ENCODE measurements at regions not wholly inside any gene's neighbourhood (a gene's known extent, or its start where the extent isn't known, plus 50 kb on each side); places are given as distances from the start of the nearest gene placed in this dataset.
A peak's percentile ranks its signal among the peaks of the same experiment; 100 is the strongest.
"Not testable (repeated sequence)": the region's sequence is repeated elsewhere in the genome, so short reads cannot be mapped to it uniquely, and the experiment has no call there.

DNA sequence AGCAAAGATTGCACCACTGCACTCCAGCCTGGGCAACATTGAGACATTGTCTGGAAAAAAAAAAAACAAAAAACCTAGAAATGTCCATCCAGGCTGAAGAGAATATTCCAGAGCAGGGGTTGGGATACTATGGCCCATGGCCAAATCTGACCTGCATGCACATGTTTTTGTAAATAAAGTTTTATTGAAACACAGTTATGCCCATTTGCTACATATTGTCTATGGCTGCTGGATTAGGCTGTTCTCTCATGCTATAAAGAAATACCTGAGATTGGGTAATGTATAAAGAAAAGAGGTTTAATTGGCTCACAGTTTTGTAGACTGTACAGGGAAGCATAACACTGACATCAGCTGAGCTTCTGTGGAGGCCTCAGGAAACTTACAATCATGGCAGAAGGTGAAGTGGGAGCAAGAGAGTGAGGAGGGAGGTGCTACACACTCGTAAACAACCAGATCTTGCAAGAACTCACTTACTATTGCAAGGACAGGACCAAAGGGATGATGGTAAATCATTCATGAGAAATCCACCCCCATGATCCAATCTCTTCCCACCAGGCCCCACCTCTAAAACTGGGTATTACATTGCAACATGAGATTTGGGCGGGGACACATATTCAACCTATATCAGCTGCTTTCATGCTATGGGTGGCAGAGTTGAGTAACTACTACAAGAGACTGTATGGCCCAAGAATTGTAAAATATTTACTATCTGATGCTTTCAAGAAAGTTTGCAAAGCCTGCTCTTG lies 137.8 kb upstream of the ROPN1B start:
- not testable (repeated sequence) for DNase-seq

DNA sequence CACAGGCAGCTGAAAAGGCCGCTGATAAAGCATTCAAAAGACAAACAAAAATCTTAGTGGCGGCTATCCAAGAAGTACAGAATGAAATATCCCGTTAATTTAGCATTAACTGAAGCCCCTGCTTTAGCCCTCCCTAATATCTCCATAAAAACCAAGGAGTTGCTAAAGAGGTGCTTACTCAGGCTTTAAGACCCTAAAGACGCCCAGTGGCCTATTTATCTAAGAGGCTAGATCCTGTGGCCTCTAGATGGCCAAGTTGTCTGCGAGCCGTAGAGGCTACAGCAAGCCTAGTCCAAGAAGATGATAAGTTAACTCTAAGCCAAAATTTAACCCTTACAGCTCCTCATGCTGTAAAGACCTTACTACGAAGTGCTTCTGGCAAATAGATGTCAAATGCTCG lies 133.4 kb upstream of the ROPN1B start:
- not testable (repeated sequence) for DNase-seq

DNA sequence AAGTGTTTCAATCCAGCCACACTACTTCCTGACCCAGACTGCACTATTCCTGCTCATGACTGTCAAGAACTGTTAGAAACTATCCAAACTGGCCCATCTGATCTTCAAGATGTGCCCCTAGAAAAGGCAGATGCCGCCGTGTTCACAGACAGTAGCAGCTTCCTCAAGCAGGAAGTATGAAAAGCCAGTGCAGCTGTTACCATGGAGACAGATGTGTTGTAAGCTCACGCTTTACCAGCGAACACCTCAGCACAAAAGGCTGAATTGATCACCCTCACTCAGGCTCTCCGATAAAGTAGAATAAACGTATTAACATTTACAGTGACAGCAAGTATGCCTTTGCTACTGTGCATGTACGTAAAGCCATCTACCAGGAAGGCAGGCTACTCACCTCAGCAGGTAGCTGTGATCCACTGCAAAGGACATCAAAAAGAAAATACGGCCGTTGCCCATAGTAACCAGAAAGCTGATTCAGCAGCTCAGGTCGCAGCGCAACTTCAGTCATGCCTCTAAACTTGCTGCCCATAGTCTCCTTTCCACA lies 132.9 kb upstream of the ROPN1B start:
- not testable (repeated sequence) for DNase-seq

DNA sequence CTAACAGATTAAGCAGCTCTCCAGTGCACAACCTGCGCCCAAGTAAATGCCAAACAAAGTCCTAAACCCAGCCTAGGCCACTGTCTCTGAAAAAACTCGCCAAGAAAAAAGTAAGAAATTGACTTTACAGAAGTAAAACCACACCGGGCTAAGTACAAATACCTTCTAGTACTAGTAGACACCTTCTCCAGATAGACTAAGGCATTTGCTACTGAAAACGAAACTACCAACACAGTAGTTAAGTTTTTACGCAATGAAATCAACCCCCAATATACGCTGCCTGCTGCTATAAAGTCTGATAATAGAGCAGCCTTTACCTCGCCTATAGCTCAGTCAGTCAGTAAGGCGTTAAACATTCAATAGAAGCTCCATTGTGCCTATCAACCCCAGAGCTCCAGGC lies 132.2 kb upstream of the ROPN1B start:
- DNase-seq: not testable (repeated sequence)

DNA sequence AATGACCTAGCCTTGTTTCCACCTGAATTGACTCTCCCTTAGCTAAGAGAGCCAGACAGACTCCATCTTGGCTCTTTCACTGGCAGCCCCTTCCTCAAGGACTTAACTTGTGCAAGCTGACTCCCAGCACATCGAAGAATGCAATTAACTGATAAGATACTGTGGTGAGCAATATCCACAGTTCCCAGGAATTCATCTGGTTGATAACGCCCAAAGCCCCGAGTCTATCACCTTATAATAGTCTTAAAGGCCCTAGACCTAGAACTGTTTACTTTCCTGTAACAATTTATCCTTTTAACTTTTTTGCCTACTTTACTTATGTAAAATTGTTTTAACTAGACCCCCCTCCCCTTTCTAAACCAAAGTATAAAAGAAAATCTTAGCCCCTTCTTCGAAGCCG lies 130.1 kb upstream of the ROPN1B start:
- DNase-seq: not testable (repeated sequence)

DNA sequence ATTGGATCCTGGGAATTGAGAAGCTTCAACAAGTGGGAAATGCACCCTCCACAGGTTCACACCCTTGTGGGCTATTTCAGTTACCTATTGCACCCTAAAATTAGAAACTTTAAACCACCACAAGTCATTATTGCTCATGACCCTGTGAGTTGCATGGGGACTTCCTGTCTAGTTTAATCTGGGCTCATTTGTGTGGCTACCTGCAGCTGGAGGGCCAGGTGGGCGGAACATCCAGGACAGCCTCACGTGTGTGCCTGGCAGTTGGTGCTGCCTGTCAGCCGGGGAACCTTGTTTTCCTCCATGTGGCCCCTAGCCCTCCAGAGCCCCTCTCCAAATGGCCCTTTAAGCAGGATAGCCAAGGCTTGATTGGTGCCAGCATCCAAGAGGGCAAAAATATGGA lies 128.5 kb upstream of the ROPN1B start:
- DNase-seq: not testable (repeated sequence)

DNA sequence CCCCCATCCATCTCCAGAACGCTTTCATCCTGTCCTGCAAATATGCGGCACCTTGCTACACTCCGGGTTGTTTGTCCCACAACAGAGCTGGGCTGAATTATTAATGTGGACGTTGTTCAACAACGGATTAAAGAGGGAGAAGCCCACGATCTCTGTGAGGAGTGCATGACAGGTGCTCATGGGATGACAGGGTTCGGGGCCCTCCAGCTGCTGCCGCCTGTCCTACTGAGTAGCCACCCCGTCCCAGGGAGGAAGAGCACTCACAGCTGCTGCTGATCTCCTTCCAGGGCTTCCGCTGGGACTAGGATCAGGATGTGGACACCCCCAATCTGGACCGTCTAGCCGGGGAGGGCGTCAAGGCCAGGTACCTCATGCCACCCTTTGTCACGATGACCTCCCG lies 121.0 kb upstream of the ROPN1B start:
- not testable (repeated sequence) for DNase-seq

DNA sequence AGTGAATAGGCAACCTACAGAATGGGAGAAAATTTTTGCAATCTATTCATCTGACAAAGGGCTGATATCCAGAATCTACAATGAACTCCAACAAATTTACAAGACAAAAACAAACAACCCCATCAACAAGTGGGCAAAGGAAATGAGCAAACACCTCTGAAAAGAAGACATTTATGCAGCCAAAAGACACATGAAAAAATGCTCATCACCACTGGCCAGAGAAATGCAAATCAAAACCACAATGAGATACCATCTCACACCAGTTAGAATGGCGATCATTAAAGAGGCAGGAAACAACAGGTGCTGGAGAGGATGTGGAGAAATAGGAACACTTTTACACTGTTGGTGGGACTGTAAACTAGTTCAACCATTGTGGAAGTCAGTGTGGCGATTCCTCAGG lies 114.0 kb upstream of the ROPN1B start:
- not testable (repeated sequence) for DNase-seq

DNA sequence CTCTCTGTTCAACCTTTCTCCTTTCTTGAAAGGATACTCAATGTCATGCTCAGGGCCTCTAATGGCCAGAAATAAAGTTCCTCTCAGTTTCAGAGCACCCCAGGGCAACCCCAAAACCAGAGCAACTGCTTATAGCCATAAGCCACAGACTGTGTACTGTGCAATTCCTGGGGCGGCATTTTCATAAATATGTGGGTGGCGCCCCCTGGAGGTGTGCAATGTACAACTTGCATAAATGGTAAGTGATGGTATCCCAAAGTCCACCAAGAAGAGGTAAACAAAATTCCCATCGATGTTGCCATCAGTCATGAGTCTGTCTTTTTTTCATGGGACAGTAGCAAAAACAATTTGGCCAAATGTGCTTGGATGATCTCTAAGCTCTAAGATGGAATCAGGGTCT lies 108.4 kb upstream of the ROPN1B start:
- DNase-seq: not testable (repeated sequence)

DNA sequence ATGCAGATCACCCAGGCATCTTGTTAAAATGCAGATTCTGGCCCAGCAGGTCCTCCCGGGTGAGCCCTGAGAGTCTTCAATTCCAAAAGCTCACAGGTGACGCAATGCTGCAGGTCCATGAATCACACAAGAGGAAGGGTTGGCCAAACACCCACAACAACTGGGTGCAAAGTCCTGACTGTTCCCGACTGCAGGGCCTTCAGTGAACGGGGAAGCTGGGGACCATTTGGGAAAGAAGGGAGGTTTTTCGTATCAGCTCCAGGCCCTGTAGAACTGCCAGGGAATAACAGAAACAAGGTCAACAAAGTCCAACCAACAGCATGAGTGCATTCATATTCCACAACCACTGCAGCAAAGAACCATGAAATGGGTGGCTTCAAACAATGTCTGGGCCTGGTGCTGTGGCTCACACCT lies 106.1 kb upstream of the ROPN1B start:
- not testable (repeated sequence) for DNase-seq

DNA sequence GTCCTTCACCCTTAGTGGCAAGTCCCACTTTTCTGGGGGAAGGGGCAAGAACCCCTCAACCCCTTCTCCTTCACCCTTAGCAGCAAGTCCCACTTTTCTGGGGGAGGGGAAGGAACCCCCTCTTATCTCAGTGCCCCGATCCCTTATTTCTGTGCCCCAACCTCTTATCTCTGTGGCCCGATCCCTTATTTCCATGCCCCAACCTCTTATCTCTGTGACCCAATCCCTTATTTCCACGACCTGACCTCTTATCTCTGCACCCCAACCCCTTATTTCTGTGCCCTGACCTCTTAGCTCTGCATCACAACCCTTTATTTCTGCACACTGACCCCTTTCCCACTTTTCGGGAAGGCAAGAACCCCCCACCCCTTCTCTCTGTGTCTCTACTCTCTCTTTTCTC lies 104.4 kb upstream of the ROPN1B start:
- not testable (repeated sequence) for DNase-seq

DNA sequence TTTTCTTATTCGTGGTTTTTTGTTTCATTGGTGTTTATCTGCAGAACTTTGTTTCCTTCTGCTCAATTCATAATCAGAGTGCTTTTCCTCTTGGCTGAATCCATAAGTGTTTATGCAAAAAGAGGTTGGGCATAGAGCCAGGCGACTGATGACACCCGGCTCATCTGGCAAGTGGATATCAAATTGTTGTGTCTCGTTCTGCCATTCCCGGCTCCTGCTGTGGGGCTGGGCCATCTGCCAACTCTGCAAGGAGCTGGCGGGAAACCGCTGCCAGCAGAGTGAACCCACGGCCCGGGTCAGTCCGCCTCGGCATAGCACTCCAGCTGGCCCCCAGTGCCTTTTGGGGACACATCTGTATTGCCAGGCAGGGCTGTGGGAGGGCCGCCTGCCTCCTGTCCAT lies 83.0 kb upstream of the ROPN1B start:
- DNase-seq: peak; percentile 98

DNA sequence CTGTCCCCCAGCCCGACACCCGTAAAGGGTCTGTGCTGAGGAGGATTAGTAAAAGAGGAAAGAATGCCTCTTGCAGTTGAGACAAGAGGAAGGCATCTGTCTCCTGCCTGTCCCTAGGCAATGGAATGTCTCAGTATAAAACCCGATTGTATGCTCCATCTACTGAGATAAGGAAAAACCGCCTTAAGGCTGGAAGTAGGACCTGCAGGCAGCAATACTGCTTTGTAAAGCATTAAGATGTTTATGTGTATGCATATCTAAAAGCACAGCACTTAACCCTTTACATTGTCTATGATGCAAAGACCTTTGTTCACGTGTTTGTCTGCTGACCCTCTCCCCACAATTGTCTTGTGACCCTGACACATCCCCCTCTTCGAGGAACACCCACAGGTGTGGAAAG lies 69.8 kb upstream of the ROPN1B start:
- DNase-seq: not testable (repeated sequence)

DNA sequence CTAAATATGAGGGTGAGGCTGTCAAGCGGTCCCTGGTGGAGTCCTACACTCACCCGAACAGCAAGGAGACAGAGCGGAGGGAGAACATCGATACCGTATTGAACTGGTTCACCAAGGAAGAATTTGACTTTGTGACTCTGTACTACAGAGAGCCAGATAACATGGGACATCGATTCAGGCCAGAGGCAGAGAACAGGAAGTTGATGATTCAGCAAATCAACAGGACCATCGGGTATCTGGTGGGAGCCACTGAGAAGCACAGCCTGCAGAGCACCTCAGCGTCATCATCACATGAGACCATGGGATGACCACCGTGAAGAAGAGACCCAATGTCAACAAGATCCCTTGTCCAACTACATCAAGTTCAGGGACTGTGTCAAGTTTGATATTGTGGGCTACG lies 67.5 kb upstream of the ROPN1B start:
- not testable (repeated sequence) for DNase-seq

DNA sequence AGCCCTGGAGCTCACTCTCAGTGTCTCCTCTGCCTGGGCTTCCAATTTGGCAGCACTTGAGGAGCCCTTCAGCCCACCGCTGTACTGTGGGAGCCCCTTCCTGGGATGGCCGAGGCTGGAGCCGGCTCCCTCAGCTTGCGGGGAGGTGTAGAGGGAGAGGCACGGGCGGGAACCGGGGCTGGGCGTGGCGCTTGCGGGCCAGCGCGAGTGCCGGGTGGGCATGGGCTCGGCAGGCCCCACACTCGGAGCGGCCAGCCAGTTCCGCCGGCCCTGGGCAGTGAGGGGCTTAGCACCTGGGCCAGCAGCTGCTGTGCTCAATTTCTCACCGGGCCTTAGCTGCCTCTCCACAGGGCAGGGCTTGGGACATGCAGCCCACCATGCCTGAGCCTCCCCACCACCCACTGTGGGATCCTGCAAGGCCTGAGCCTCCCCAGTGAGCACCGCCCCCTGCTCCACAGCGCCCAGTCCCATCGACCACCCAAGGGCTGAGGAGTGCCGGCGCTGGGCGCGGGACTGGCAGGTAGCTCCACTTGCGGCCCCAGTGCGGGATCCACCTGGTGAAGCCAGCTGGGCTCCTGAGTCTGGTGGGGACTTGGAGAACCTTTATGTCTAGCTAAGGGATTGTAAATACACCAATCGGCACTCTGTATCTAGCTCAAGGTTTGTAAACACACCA lies 65.1 kb upstream of the ROPN1B start:
- not testable (repeated sequence) for DNase-seq

DNA sequence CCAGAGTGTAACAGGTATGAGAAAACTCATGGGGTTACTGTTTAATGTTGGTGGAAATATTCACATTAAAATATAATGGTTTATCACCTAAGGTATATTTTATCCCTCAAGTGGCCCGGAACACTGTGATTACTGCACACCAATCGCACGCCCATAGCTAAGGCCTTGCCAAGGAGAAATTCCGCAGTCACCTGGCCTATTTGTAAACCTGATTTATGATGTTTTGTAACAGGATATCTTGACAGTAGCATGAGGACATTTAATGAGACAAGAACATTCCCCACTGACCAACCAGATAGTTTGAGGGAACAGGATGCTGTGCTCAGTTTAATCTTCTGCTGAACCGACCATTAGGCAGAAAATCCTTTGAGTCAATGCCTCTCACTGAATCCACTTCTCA lies 61.7 kb upstream of the ROPN1B start:
- DNase-seq: not testable (repeated sequence)

DNA sequence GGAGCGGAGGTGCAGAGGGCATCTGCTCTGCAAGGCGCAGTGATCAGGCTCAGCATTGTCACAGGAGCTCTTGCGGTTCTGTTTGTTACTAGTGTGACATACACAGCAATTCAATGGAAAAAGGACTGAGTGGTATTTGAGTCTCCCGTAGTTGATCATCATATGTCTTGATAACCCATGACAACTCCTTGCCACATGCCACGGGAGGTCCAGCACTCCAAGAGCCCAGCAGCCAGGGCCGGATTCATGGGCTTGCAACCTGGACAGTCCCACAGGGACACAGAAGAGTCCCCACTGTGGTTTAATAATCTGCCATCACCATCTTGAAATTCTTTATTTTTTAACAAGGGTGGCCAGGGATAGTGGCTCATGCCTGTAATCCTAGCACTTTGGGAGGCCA lies 58.1 kb upstream of the ROPN1B start:
- not testable (repeated sequence) for DNase-seq

DNA sequence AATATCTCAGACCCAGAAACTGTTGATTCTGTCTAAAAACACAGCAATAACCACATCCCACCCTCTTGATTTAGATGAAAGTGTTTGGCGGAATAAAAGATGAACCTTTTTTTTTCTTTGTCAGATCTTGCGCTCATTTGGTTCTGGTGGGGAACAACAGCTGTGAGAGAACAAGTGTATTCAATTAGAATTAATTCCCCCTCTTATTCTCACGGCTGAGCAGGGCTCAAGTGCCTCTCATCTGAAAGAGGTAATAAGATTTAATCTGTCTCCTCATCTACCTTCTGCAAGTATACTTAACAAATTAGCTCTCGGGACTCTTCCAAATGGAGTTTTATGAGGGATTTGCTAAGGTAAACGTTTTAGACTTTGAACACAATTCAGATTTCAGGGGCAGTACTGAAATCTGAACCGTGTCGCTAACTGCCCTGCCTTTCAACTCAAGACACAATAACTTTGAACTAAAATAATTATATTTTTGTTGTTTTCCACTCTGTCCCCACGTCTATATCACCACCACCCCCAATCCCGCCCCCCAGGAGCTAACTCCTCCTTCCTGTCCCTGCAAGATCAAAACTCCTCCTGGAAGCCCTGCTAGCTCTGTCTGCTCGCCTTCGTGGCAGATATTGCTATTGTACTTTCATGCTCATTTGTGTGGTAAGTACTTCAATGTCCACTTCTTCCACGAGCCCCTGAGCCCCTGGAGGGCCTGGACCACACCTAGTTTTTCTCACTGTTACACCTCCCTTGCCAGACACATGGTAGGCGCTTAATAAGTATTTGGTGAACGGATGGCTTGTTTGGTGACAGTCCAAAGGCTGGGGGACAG lies 54.2 kb upstream of the ROPN1B start:
- DNase-seq: not testable (repeated sequence)

DNA sequence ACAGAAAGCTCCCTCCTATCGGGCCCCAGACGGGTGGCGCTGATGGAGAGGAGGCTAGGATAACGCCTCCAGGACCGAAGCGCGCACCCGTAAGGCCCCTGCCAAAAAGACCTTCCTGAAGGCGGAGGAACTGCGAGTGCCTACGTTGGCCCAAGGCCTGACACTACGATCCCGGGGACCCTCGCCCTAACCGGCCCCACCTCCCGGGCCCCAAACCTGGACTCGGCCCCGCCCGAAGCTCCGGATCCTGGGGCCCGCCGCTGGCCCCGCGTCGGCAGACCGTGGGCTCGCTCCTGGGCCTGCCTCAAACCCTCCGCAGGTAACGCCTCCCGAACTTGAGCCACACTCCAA lies 53.6 kb upstream of the ROPN1B start:
- DNase-seq: not testable (repeated sequence)

DNA sequence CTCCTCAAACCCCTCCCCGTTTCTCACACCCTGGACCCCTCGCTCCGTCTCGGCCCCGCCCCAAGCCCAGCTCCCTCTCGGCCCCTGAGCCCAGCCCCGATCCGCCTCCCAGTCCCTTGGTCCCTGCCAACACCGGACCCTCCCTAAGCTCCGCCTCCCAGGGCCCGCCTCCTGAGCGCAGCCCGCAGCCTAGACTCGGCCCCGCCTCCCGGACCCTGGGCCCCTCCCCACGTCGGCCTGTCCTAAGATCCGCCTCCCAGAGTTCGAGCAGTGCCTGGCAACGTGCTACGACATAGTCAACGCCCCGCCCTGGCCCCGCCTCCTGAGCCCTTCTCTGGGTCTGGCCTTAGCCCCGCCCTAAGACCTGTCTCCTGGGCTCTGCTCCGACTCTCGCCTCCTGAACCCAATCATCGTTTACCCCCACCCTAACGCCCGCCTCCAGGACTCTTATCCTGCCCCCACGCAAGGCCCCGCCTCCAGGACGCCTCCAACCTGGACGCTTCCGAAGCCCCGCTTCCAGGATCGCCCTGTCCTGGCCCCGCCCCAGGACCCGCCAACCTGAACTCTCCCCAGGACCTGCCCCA lies 53.1 kb upstream of the ROPN1B start:
- peak; percentile 99 for DNase-seq

DNA sequence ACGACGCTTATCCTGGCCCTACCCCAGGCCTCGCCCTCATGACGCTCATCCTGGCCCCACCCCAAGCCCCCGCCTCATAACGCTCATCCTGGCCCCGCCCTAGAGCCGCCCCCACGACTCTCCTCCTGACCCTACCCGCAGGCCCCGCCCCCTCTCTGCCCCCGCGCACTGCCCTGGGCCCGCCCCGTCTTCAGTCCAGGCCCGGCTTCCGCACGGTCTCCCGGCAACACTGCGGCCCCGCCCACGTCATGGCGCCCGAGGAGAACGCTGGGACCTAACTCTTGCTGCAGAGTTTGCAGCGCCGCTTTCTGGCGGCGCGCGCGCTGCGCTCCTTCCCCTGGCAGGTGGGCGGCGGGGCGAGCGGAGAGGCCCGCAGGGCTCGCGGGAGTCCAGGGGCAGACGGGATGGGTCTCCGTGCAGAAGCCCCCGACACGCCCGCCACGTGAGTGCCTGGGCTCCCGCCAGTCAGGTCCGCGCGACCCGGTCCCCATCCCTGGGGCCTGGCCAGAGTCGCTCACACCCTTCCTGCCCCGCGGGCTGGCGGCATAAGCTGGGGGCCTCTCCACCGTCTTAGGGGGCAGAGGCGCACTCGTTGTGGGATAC lies 52.5 kb upstream of the ROPN1B start:
- DNase-seq: peak; percentile 98

DNA sequence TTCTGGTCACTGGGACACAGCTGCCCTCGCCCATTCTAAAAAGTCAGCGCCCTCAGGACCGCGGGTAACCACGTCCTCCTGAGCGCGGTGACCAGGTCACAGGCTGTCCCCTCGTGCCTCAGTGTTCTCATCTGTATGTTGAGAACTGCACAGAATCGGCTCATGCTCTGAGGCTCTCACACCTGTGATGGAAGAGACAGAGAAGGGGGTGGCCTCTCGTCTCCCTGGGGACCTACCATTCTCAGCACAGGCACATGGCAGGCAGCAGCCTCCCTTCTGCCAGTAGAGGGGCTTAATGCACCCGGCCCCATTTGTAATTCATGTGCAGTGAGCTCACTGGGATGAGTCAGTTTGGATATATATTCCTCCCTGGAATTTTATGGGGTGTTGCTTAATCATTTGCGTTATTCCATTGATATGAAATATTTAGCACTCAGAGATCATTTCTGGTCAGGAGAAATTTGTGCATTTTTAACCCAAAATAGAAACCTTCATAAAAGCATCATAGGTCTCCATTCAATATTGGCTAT lies 51.9 kb upstream of the ROPN1B start:
- DNase-seq: peak; percentile 48

Measured in NCI-H1694 (cell line).